ENCODE measurements at regions not wholly inside any gene's neighbourhood (a gene's known extent, or its start where the extent isn't known, plus 50 kb on each side); places are given as distances from the start of the nearest gene placed in this dataset.

- TF ChIP-seq HNRNPL (IDR thresholded peaks at IDR 0.05; ENCODE audit: low read depth, low read length): no peak
- TF ChIP-seq GRHL1 (CRISPR knock-in tag; conservative IDR thresholded peaks at IDR 0.05): no peak
Observed at GRCh38 chr10:20683345-20683744, 213.8 kb downstream of the NEBL start (continued).

GRCh38 chr10:20682782-20683181 lies 214.3 kb downstream of the NEBL start:
- no peak overlapping the region for H3K4me2 ChIP-seq (ENCODE audit: low read depth, low read length)
- H3K4me3 ChIP-seq (replicated peaks in 1 of 3; ENCODE audit: insufficient read depth in 1 of 3, low read depth in 2 of 3, low read length in 3 of 3): no peak overlapping the region
- H3K9ac ChIP-seq (ENCODE audit: insufficient read depth, low read depth, low read length): no peak overlapping the region
- ChIA-PET CTCF (ENCODE audit: low intra/inter-chr PET ratio, low total read pairs) (no interaction called here), POLR2A (no interaction called here)
- no peaks in the 10 kb centered on the region for H3K79me2 ChIP-seq (ENCODE audit: insufficient read depth, low read length)
- in situ Hi-C loops (cut with HindIII; ENCODE audit: extremely low pct_ligation_motif_present, low pct_unique_long_range_greater_than_20kb): no loop called here
- intact Hi-C loops (cut with micrococcal nuclease; ENCODE audit: unreplicated experiment): no loop called here
- 5% methylated on average over 3 of the region's 3 CpGs for WGBS (ENCODE audit: low lambda C conversion rate)
- H3K27ac ChIP-seq (ENCODE audit: extremely low read length, insufficient read depth, low read length): no peak overlapping the region
- H4K20me1 ChIP-seq (ENCODE audit: insufficient read depth, low read length): no peaks in the 10 kb centered on the region
- FAIRE-seq (no peak), ATAC-seq (no peak), DNase-seq (ENCODE audit: low spot score) (no peak)
- H2AFZ ChIP-seq (ENCODE audit: low read length): no peak overlapping the region
- H3K9me3 ChIP-seq (ENCODE audit: low read length): peaks cover 16% of the 10 kb centered on the region
- H3K27me3 ChIP-seq (ENCODE audit: control insufficient read depth in 1 of 2, insufficient read depth in 2 of 2, low read length in 2 of 2): 0 out of 5 replicates have a peak, but pooled peaks cover 0 to under 1% of the 10 kb centered on the region in 2 experiments
- BruUV-seq (replicated peaks): no TSS peak
- H3K36me3 ChIP-seq (replicated peaks in 1 of 2; ENCODE audit: control insufficient read depth in 1 of 2, insufficient read depth in 2 of 2, low read length in 2 of 2): no peaks in the 10 kb centered on the region
- no peaks in the 10 kb centered on the region for H3K4me1 ChIP-seq (ENCODE audit: insufficient read depth, low read length)
- no peak for TF ChIP-seq ZBTB14 (CRISPR knock-in tag; IDR thresholded peaks at IDR 0.05)
- peak; percentile 67; the same call in 1 of the 2 replicates for TF ChIP-seq NFE2L2 (IDR thresholded peaks at IDR 0.05; ENCODE audit: low read length)
- TF ChIP-seq NFE2 (CRISPR knock-in tag; IDR thresholded peaks at IDR 0.05): peak; percentile 24; the same call in 1 of the 2 replicates

All from HepG2 (cell line).